ENCODE measurements at regions not wholly inside any gene's neighbourhood (a gene's known extent, or its start where the extent isn't known, plus 50 kb on each side); places are given as distances from the start of the nearest gene placed in this dataset.

DNA sequence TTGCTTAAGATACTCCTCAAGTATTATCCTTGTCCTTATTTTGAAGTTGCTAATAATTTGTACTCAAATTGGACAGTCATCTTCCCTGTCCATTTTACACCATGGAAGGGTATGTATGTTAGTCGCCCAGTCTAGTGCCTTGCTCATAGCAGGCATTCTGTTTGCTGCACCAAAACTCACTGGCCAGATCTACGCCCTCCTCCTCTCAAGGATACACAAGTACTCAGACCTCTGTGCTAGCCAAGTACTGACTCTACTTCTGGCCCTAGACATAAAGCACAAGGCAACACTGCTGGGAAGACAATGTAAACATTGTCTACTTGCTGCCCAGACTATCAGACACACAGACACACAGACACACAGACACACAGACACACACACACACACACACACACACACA lies 57.7 kb downstream of the DNAAF9 start:
- no peak overlapping the region for H3K4me3 ChIP-seq
- intact Hi-C loops (cut with DNase I): no loop called here
- H3K36me3 ChIP-seq (replicated peaks in 1 of 2): peaks cover 0 to 29% of the 10 kb centered on the region in 2 donors

DNA sequence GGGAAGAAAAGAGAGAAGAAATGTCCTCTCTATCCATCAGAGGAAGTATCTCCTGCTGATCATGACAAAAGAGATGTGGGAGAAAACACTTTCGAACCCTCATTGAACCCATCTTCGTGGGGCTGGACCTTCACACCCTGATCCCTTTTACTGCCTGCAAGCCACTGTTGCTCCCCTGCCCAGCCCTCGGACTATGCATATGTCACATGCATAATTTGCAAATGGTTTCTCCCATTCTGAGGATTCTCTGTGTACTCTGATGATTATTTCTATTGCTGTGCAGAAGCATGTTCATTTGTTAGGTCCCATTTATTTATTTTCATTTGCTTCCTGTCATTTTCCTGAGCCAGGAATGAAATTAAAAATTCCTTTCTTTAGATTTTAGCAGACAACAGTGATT lies 64.7 kb downstream of the DNAAF9 start:
- Histone ChIP-seq H3K36me3 (replicated peaks in 1 of 2) (peaks cover 0 to 41% of the 10 kb centered on the region in 2 donors), H3K27me3 (no peaks in the 10 kb centered on the region), H3K4me3 (no peak overlapping the region), H3K9me3 (replicated peaks in 1 of 3) (no peaks in the 10 kb centered on the region), H3K4me1 (replicated peaks in 1 of 2) (peaks cover 13 to 24% of the 10 kb centered on the region in 2 donors), H3K27ac (no peak overlapping the region)
- TF ChIP-seq, protein P1, sequence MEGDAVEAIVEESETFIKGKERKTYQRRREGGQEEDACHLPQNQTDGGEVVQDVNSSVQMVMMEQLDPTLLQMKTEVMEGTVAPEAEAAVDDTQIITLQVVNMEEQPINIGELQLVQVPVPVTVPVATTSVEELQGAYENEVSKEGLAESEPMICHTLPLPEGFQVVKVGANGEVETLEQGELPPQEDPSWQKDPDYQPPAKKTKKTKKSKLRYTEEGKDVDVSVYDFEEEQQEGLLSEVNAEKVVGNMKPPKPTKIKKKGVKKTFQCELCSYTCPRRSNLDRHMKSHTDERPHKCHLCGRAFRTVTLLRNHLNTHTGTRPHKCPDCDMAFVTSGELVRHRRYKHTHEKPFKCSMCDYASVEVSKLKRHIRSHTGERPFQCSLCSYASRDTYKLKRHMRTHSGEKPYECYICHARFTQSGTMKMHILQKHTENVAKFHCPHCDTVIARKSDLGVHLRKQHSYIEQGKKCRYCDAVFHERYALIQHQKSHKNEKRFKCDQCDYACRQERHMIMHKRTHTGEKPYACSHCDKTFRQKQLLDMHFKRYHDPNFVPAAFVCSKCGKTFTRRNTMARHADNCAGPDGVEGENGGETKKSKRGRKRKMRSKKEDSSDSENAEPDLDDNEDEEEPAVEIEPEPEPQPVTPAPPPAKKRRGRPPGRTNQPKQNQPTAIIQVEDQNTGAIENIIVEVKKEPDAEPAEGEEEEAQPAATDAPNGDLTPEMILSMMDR (IDR thresholded peaks at IDR 0.05): no peak
- no peak for TF ChIP-seq POLR2A (IDR thresholded peaks at IDR 0.05)
- no peak for DNase-seq
- WGBS, 4 donors: 87 to 97% (median 89%) methylated on average over 3 of the region's 3 CpGs
- intact Hi-C loops (cut with DNase I): no loop called here

More for the DNA sequence above, 57.7 kb downstream of the DNAAF9 start:
- H3K9me3 ChIP-seq (replicated peaks in 1 of 3): no peaks in the 10 kb centered on the region
- no peaks in the 10 kb centered on the region for H3K27me3 ChIP-seq
- WGBS, 4 donors: 90 to 93% (median 92%) methylated on average over 2 of the region's 2 CpGs
- no peak for DNase-seq
- no peaks in the 10 kb centered on the region for H3K4me1 ChIP-seq (replicated peaks in 1 of 2)
- TF ChIP-seq POLR2A (IDR thresholded peaks at IDR 0.05): no peak
- TF ChIP-seq, protein P1 (IDR thresholded peaks at IDR 0.05): no peak
- H3K27ac ChIP-seq: no peak overlapping the region

DNA sequence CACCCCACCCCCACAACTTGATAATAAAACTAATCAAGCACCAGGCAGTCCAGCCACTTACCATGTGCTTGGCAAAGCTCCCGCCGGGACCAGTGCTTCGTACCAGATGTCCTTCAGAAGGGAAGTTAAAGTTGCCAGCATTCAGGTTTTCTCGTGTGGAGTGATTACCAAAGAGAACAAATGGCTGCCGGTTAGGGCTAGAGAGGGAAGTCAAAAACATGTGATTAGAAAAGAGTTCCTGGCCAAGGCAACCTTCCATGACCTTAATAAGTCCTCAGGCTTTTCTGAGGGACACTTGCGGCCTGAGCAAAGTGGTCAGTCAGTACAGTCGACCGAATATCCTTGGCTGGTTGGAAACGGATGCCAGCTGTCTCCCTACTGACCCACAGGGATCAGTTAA lies 67.0 kb downstream of the DNAAF9 start:
- Histone ChIP-seq H3K27me3 (no peaks in the 10 kb centered on the region), H3K9me3 (replicated peaks in 1 of 3) (no peaks in the 10 kb centered on the region), H3K27ac (peak overlapping the region; percentile 32 to 72 (median 54)), H3K4me3 (no peak overlapping the region), H3K36me3 (replicated peaks in 1 of 2) (peaks cover 0 to 23% of the 10 kb centered on the region in 2 donors), H3K4me1 (replicated peaks in 1 of 2) (peaks cover 13 to 24% of the 10 kb centered on the region in 2 donors)
- intact Hi-C loops (cut with DNase I): no loop called here
- DNase-seq: peak; percentile 66 to 94 (median 88)
- TF ChIP-seq, protein P1 (IDR thresholded peaks at IDR 0.05): no peak
- no peak for TF ChIP-seq POLR2A (IDR thresholded peaks at IDR 0.05)
- WGBS, 4 donors: 27 to 36% (median 28%) methylated on average over 9 of the region's 9 CpGs

DNA sequence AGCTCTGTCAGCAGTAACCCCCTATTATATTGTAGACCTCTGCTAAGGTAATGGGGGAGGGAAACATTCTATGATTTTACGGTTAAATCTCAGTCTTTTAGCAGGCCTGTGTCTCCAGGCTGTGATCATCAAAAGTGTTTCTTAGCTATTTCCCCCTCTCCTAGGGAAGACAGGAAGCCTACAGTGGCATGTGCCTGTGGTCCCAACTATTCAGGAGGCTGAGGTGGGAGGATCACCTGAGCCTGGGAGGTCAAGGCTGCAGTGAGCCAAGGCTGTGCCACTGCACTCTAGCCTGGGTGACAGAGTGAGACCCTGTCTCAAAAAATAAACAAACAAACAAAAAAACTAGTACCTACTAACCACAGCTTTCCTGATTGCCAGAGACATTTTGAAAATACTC lies 67.9 kb downstream of the DNAAF9 start:
- peaks cover 13 to 24% of the 10 kb centered on the region in 2 donors for H3K4me1 ChIP-seq (replicated peaks in 1 of 2)
- no peak overlapping the region for H3K4me3 ChIP-seq
- H3K27ac ChIP-seq: peak overlapping the region in 3 of 5 donors; percentile 8 to 54 (median 29)
- TF ChIP-seq, protein P1 (IDR thresholded peaks at IDR 0.05): no peak
- TF ChIP-seq POLR2A (IDR thresholded peaks at IDR 0.05): no peak
- 96 to 100% (median 98%) methylated on average over 1 of the region's 1 CpG for WGBS, 4 donors
- no peaks in the 10 kb centered on the region for H3K9me3 ChIP-seq (replicated peaks in 1 of 3)
- H3K36me3 ChIP-seq (replicated peaks in 1 of 2): peaks cover 0 to 20% of the 10 kb centered on the region in 2 donors
- H3K27me3 ChIP-seq: no peaks in the 10 kb centered on the region
- intact Hi-C loops (cut with DNase I): no loop called here
- DNase-seq: no peak

Data from adrenal gland (tissue), 9 donors.